Sigmoid colon (tissue), 4 donors: ENCODE measurements at regions not wholly inside any gene's neighbourhood (a gene's known extent, or its start where the extent isn't known, plus 50 kb on each side); places are given as distances from the start of the nearest gene placed in this dataset.
"Not testable (repeated sequence)": the region's sequence is repeated elsewhere in the genome, so short reads cannot be mapped to it uniquely, and the experiment has no call there.

Experiments used
- POLR2A ChIP-seq, 2 donors: fragments of 450-650 bp; IDR thresholded peaks; one replicate each; pipeline ENCODE4 v1.6.1; 2016; ENCODE audit warnings: antibody characterized with exemption in 2 of 2, mild to moderate bottlenecking in 2 of 2, moderate library complexity in 2 of 2
- POLR2AphosphoS5 ChIP-seq, 4 donors: sonication (generic); formaldehyde crosslinking; IDR thresholded peaks; one replicate each; pipeline ENCODE4 v1.6.1; 2017; ENCODE audit warnings: antibody characterized with exemption in 4 of 4
- TF ChIP-seq, protein P1 (sequence below), 4 experiments: fragments of 450-650 bp in 3 of 4; fragments of 200-600 bp in 1 of 4; IDR thresholded peaks; one replicate each; pipeline ENCODE4 v1.5.1; 2016 to 2019; ENCODE audit warnings: antibody characterized with exemption in 4 of 4, mild to moderate bottlenecking in 3 of 4, moderate library complexity in 2 of 4

DNA sequence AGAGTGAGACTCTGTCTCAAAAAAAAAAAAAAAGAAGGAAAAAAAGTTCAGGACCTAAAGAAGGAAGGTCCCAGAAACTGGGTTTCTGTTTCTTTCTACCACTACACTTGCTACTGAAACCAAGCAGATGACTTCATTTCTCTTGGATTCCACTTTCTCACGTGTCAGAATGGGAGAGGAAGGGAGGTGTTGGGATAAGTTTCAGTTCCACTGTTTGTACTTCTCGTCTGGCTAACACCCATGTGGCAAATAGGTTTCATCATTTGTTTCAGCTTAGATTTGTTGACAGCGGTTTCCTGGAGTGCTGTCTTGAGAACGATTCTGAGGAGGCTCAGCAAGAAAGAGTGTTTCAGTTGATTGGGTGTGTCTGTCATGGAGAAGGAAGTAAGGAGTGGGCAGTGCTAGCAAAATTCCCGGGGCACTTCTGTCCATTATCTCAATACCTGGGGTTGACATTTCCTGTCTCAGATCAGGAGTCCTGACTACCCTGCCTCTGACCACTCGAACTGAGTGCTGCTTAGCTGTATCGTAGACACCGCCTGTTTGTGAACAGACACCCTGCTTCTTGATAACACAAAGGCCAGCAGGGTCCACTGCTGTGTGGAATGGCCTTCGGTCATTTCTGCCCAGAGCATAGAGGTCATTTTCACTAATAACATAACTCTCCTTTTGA lies 104.8 kb upstream of the SPDYE9 start:
- TF ChIP-seq POLR2A, POLR2AphosphoS5 (IDR thresholded peaks at IDR 0.05): not testable (repeated sequence)
- TF ChIP-seq, protein P1, sequence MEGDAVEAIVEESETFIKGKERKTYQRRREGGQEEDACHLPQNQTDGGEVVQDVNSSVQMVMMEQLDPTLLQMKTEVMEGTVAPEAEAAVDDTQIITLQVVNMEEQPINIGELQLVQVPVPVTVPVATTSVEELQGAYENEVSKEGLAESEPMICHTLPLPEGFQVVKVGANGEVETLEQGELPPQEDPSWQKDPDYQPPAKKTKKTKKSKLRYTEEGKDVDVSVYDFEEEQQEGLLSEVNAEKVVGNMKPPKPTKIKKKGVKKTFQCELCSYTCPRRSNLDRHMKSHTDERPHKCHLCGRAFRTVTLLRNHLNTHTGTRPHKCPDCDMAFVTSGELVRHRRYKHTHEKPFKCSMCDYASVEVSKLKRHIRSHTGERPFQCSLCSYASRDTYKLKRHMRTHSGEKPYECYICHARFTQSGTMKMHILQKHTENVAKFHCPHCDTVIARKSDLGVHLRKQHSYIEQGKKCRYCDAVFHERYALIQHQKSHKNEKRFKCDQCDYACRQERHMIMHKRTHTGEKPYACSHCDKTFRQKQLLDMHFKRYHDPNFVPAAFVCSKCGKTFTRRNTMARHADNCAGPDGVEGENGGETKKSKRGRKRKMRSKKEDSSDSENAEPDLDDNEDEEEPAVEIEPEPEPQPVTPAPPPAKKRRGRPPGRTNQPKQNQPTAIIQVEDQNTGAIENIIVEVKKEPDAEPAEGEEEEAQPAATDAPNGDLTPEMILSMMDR (IDR thresholded peaks at IDR 0.05) = not testable (repeated sequence)
